ENCODE measurements at regions not wholly inside any gene's neighbourhood (a gene's known extent, or its start where the extent isn't known, plus 50 kb on each side); places are given as distances from the start of the nearest gene placed in this dataset.

GRCh38 chr1:88175631-88176226 is 508.3 kb upstream of the PKN2 start:
- Mint-ChIP-seq H3K36me3 (ENCODE audit: insufficient read depth, unreplicated experiment) (no peaks in the 10 kb centered on the region), H3K27ac (ENCODE audit: low read depth, unreplicated experiment) (no peak overlapping the region), H3K4me1 (ENCODE audit: insufficient read depth, unreplicated experiment) (peaks cover 9% of the 10 kb centered on the region), H3K27me3 (ENCODE audit: insufficient read depth, unreplicated experiment) (peaks cover 39% of the 10 kb centered on the region), H3K4me3 (ENCODE audit: unreplicated experiment) (no peak overlapping the region), H3K9me3 (ENCODE audit: unreplicated experiment) (no peaks in the 10 kb centered on the region)
- BruUV-seq (replicated peaks): no TSS peak
- no peak for TF ChIP-seq CTCF (IDR thresholded peaks at IDR 0.05; ENCODE audit: unreplicated experiment)
- intact Hi-C loops (cut with micrococcal nuclease): loop anchor here (5.0 kb wide), 1 partner anchor 702 kb away; no protein-coding TSS in a partner anchor
- peak; percentile 58 for DNase-seq (ENCODE audit: unreplicated experiment)
- ChIA-PET POLR2A (no interaction called here), CTCF (interaction anchor here (0.9 to 1.6 kb wide), 2 partner anchors 120 to 128 kb away, joined by 4 to 5 read pairs; no protein-coding TSS in a partner anchor)

- no TSS peak for BruUV-seq (replicated peaks)
- intact Hi-C loops (cut with micrococcal nuclease): loop anchor here (1.0 to 5.0 kb wide), 5 partner anchors 123 to 887 kb away; no protein-coding TSS in a partner anchor
- POLR2A ChIA-PET: interaction anchor here (0.7 to 1.5 kb wide), 3 partner anchors 60 to 279 kb away, joined by 3 read pairs; no protein-coding TSS in a partner anchor
- no peak for DNase-seq (ENCODE audit: unreplicated experiment)
- Mint-ChIP-seq H3K27ac (ENCODE audit: low read depth, unreplicated experiment) (no peak overlapping the region), H3K9me3 (ENCODE audit: unreplicated experiment) (no peaks in the 10 kb centered on the region), H3K4me1 (ENCODE audit: insufficient read depth, unreplicated experiment) (peaks cover 9% of the 10 kb centered on the region), H3K36me3 (ENCODE audit: insufficient read depth, unreplicated experiment) (no peaks in the 10 kb centered on the region), H3K4me3 (ENCODE audit: unreplicated experiment) (no peak overlapping the region), H3K27me3 (ENCODE audit: insufficient read depth, unreplicated experiment) (peaks cover 48% of the 10 kb centered on the region)
- no peak for TF ChIP-seq CTCF (IDR thresholded peaks at IDR 0.05; ENCODE audit: unreplicated experiment)
- CTCF ChIA-PET: interaction anchor here (0.6 to 3.5 kb wide), 23 partner anchors 9 to 1384 kb away, joined by 3 to 16 read pairs (median 3); no protein-coding TSS in a partner anchor
Observed at GRCh38 chr1:88179943-88180342, 504.1 kb upstream of the PKN2 start.

- peak; percentile 77 for DNase-seq (ENCODE audit: unreplicated experiment)
- peaks cover 6% of the 10 kb centered on the region for H3K4me1 Mint-ChIP-seq (ENCODE audit: insufficient read depth, unreplicated experiment)
- no peak overlapping the region for H3K27ac Mint-ChIP-seq (ENCODE audit: low read depth, unreplicated experiment)
- ChIA-PET POLR2A (interaction anchor here (0.6 to 1.5 kb wide), 4 partner anchors 59 to 504 kb away, joined by 3 read pairs; partner anchors contain the start of gene PKN2), CTCF (interaction anchor here (0.6 to 3.5 kb wide), 49 partner anchors 8 to 947 kb away, joined by 3 to 16 read pairs (median 4); no protein-coding TSS in a partner anchor)
- intact Hi-C loops (cut with micrococcal nuclease): loop anchor here (1.0 to 5.0 kb wide), 4 partner anchors 123 to 888 kb away; no protein-coding TSS in a partner anchor
- no peak overlapping the region for H3K4me3 Mint-ChIP-seq (ENCODE audit: unreplicated experiment)
- H3K27me3 Mint-ChIP-seq (ENCODE audit: insufficient read depth, unreplicated experiment): peaks cover 47% of the 10 kb centered on the region
- BruUV-seq (replicated peaks): no TSS peak
- H3K36me3 Mint-ChIP-seq (ENCODE audit: insufficient read depth, unreplicated experiment): no peaks in the 10 kb centered on the region
- peak; percentile 89 for TF ChIP-seq CTCF (IDR thresholded peaks at IDR 0.05; ENCODE audit: unreplicated experiment)
- no peaks in the 10 kb centered on the region for H3K9me3 Mint-ChIP-seq (ENCODE audit: unreplicated experiment)
Observed at GRCh38 chr1:88180449-88181108, 503.5 kb upstream of the PKN2 start.

GRCh38 chr1:88186911-88187310 is 497.2 kb upstream of the PKN2 start:
- intact Hi-C loops (cut with micrococcal nuclease): no loop called here
- CTCF ChIA-PET: interaction anchor here (1.0 kb wide), 1 partner anchor 9 kb away, joined by 3 read pairs; no protein-coding TSS in a partner anchor

More at GRCh38 chr1:88186911-88187310, 497.2 kb upstream of the PKN2 start:
- H3K36me3 Mint-ChIP-seq (ENCODE audit: insufficient read depth, unreplicated experiment): no peaks in the 10 kb centered on the region
- TF ChIP-seq CTCF (IDR thresholded peaks at IDR 0.05; ENCODE audit: unreplicated experiment): no peak
- H3K4me1 Mint-ChIP-seq (ENCODE audit: insufficient read depth, unreplicated experiment): no peaks in the 10 kb centered on the region
- BruUV-seq (replicated peaks): no TSS peak
- no peak overlapping the region for H3K4me3 Mint-ChIP-seq (ENCODE audit: unreplicated experiment)
- H3K27ac Mint-ChIP-seq (ENCODE audit: low read depth, unreplicated experiment): no peak overlapping the region
- H3K27me3 Mint-ChIP-seq (ENCODE audit: insufficient read depth, unreplicated experiment): peaks cover 20% of the 10 kb centered on the region
- DNase-seq (ENCODE audit: unreplicated experiment): no peak
- no peaks in the 10 kb centered on the region for H3K9me3 Mint-ChIP-seq (ENCODE audit: unreplicated experiment)
- POLR2A ChIA-PET: no interaction called here

Measured in MCF 10A (cell line).